Left kidney (tissue), 1 donor: ENCODE measurements at regions not wholly inside any gene's neighbourhood (a gene's known extent, or its start where the extent isn't known, plus 50 kb on each side); places are given as distances from the start of the nearest gene placed in this dataset.

Source experiments
- DNase-seq: peaks from one replicate; pipeline ENCODE4 v3.0.0-alpha.2; 2013

GRCh38 chr1:199161766-199162303, 523.0 kb downstream of the PTPRC start:
- DNase-seq = no peak

GRCh38 chr1:199163267-199163666, 524.4 kb downstream of the PTPRC start:
- DNase-seq = no peak

- DNase-seq = no peak
Observed at GRCh38 chr1:199163670-199164069, 524.8 kb downstream of the PTPRC start.

GRCh38 chr1:199167460-199167859, 528.6 kb downstream of the PTPRC start:
- DNase-seq = no peak

- DNase-seq = no peak
Observed at GRCh38 chr1:199168888-199169585, 530.2 kb downstream of the PTPRC start.

DNA sequence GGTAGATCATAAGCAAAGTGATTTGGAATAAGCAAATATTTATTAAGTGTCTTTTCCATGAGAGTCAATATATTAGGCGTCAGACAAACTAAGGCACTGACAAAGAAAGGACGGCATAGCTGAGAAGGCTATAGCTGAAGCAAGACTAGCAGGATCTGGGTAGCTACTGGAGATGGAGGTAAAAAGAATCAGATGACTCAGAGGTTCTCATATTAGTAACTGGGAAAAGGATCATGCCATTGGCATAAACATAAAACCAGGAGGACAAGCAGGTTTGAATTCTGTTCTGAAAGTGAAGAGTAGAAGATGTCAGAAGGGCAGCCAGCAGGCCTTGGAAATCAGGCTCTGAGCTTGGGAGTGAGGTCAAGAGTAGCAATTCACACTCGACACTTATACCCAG, 531.9 kb downstream of the PTPRC start:
- no peak for DNase-seq

- DNase-seq = no peak
Observed at GRCh38 chr1:199172171-199173124, 533.6 kb downstream of the PTPRC start.

DNA sequence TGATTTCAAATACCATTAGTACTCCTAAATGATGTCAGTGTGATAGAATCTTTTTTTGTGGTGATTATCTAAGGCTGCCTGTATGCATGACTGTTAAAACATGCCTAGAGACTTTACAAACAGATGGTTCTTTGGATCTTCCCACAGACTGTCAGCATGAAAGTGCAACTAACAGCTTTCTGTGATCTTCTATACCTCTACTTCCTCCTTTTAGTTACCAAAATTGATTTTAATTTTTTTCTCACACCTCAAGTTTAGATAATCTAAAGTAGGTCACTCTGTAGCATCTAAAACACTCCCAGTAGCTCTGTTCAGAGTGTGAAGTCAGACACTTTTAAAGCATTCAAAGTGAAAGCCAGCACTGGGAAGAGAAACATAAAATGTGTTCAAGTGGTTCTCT, 534.5 kb downstream of the PTPRC start:
- no peak for DNase-seq

DNA sequence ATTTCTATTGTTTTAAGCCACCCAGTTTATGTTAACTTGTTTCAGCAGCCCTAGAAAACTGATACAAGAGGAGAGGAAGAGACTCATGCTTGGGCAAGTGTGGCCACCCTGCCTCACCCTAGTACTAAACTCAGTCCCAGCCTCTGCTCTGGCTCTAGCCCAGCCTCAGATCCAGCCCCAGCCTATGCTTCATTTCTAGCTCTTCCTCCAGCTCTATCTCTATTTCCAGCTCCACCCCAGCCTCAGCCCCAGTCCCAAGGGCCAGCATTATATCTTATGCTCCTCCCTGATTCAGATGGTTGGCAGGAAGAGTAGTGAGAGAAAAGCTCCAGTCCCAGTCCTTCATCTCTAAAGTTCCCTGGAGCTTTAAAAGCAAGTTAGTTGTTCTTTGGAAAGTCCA, 535.5 kb downstream of the PTPRC start:
- DNase-seq = no peak

DNA sequence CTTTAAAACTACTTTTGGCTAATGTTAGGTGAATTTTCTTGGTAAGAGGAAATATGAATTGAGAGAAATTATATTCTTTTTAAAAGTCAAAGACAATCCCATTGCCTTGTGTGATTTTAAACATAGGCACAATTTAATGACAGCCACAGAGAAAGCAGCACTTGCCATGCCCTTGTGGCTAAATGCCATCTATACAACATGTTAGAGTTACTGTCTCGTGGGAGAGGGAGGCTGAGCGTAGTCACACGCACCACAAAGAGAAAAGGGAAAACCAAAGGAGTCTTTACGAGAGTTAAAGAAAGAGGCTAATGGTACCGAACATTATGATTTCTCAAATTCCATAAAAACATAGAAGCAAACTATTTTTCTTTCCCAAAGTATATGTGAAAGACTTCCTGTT, 537.9 kb downstream of the PTPRC start:
- DNase-seq = no peak

- DNase-seq = no peak
Observed at GRCh38 chr1:199177241-199177640, 538.4 kb downstream of the PTPRC start.

GRCh38 chr1:199178646-199179045, 539.8 kb downstream of the PTPRC start:
- no peak for DNase-seq

- no peak for DNase-seq
Observed at GRCh38 chr1:199182186-199182843, 543.5 kb downstream of the PTPRC start.

DNA sequence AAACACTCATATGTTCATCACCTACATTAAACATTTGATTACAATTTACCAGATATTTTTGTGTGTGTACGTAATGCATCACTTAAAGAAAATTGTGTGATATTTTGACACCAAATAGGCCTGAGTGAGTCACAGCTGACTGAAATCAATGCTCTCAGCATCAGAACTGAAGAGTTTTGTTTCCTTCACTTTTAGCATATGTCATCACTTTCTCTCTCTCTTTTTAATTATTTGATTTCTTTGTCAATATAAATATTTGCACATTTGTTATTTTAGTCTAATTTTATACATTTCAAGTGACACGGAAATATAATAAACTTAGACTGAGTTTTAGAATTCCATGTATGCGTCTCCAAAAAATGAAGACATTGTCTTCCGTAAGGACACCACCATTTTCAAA, 545.3 kb downstream of the PTPRC start:
- no peak for DNase-seq

DNA sequence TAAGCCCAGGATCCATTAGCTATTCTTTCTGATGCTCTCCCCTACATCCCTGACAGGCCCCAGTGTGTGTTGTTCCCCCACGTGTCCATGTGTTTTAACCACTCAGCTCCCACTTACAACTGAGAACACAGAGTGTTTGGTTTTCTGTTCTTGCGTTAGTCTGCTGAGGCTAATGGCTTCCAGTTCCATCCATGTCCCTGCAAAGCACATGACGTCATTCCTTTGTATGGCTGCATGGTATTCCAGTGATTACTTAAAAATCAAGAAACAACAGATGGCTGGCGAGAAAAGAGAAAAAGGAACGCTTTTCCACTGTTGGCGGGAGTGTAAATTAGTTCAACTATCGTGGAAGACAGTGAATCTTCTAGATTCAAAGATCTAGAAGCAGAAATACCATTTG, 556.0 kb downstream of the PTPRC start:
- no peak for DNase-seq

- DNase-seq = no peak
Observed at GRCh38 chr1:199197695-199198094, 558.9 kb downstream of the PTPRC start.

DNA sequence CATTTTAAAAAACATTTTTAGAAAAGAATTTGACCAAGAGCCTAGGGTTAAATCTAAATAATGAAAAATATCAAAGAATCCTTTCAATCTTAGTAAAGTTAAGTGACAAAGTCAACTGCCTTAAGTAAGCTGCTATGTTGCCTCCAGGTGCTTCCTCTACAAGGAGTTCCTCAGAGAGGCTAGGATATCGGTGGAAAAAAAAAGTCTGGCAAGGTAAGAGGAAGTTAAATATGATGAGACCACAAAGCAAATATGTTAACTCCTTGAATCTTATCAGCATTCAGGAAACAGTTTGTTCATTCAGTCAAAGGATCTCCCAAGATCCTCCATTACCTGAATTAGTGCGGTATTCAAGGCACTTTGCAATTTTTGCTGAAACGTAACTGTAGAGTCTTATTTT, 563.5 kb downstream of the PTPRC start:
- no peak for DNase-seq

- no peak for DNase-seq
Observed at GRCh38 chr1:199204231-199204630, 565.4 kb downstream of the PTPRC start.

GRCh38 chr1:199205740-199206441, 567.1 kb downstream of the PTPRC start:
- DNase-seq = no peak

- DNase-seq = no peak
Observed at GRCh38 chr1:199208847-199209246, 570.0 kb downstream of the PTPRC start.

- DNase-seq = no peak
Observed at GRCh38 chr1:199218065-199218464, 579.2 kb downstream of the PTPRC start.

DNA sequence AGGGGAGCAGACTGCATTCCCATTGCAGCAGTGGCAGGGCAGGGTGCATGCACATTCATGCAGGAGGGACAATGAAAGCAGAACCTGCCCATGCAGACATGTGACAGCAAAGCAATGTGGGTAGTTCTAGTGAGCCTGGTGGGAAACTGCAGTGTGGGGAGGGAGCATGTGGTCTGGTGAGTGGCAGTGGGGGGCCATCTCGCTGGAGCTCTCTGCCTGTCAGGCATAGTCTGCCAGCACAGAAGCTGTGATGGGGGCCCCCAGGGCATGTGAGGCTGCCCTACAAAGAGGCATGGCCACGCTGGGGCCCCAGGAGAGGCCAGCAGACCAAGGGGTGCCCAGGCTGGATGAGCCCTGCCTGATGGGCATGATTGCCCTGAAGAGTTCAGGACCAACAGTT, 579.7 kb downstream of the PTPRC start:
- no peak for DNase-seq
